Pons (tissue), 1 donor: ENCODE measurements at regions not wholly inside any gene's neighbourhood (a gene's known extent, or its start where the extent isn't known, plus 50 kb on each side); places are given as distances from the start of the nearest gene placed in this dataset.

Experiments used
- DNase-seq: peaks from one replicate; pipeline ENCODE4 v3.0.0-alpha.2; 2016; ENCODE audit warnings: low spot score

DNA sequence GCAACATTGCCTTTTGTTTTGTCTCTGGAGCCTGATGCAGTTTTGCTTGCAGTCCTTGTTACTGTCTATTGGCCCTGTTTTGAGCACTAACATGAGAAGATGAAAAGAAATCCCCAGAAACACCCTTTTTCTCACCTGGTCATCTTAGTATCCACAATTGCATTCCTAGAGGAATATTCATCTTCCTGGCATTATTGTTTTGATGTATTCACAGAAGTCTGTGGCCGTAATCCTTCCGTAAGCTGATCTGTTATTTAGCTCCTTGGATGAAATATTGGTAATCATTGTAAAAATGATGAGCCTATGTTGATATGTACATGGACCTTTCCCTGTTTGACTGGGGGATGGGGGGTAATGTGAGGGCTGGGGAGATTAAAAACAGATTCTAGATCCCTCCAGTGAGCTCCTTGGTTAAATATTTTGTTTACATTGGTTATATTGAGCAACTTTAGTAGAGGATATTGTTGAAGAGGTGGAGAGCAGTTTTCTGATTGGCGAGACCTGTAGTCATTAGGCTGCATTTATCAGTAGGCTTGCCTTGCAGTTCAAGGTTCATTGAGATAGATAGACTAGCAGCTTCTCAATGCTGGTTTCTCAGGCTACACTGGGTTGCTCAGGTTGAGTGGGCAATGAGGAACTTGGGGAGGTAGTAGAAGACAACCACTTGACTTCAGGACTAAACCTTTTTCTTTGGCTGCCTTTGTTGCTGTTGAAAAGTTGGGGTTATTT, 117.5 kb downstream of the MACIR start:
- no peak for DNase-seq

GRCh38 chr5:103375350-103375749, 116.8 kb downstream of the MACIR start:
- DNase-seq, result no peak

GRCh38 chr5:103374473-103374963, 116.0 kb downstream of the MACIR start:
- DNase-seq, result no peak

- DNase-seq, result peak; percentile 31
Observed at GRCh38 chr5:103373597-103374472, 115.3 kb downstream of the MACIR start.

GRCh38 chr5:103371046-103371607, 112.6 kb downstream of the MACIR start:
- DNase-seq, result no peak

DNA sequence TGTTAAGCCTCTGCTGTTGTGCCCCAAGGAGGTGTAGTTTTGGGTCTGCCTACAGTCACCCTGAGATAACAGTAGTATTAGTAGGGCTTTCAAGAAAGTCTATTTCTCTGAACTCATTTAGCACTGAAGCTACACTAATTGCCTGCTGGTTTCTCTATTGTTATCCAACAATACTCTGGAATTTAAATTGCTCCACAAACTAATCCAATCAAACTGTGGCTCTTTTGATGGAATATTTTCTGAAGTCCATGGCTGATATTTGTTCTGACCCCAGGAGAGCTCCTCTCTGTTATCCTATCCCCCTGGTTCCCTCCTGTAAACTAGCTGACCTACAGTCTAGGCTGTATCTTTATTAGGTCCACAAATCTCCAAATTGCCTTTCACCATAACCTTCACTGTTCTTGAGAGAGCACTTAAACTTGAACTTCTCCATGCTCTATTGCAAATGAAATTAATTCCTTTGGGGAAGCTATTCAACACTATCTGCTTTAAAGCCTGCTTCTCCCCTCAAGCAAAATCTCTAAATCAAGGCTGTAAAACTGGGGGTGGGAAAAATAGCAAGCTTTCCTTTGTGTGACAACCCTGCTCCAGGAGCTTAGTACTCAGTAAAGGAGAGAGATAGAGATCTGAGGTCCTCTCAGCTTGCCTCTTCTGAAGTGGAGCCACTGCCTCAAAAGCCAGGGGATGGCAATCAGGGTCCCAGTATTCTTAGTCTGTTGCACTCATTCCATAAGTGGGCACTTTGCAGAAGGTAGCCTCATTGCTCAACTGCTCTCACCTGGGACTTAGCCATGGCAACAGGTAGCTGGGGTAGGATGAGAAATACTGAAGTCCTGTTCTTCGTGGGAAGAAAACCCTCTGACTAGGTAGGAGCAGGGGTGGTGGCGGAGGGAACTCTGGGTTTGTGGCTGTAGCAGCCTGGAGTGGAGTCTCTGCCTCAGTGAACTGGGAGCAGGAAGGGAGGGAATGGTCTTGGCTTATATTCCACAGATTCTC, 110.9 kb downstream of the MACIR start:
- DNase-seq, result no peak

DNA sequence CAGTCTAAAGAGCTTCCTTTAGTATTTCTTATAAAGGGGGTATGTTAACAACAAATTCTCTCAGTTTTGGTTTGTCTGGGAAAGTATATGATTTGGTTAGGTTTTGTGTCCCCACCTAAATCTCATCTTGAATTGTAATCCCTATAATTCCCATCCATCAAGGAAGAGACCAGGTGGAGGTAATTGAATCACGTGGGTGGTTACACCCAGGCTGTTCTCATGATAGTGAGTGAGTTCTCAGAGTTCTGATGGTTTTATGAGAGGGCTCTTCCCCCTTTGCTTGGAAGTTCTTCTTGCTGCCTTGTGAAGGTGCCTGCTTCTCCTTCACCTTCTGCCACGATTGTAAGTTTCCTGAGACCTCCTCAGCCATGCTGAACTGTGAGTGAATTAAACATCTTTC, 109.1 kb downstream of the MACIR start:
- DNase-seq, result no peak

GRCh38 chr5:103366918-103367549, 108.5 kb downstream of the MACIR start:
- no peak for DNase-seq

DNA sequence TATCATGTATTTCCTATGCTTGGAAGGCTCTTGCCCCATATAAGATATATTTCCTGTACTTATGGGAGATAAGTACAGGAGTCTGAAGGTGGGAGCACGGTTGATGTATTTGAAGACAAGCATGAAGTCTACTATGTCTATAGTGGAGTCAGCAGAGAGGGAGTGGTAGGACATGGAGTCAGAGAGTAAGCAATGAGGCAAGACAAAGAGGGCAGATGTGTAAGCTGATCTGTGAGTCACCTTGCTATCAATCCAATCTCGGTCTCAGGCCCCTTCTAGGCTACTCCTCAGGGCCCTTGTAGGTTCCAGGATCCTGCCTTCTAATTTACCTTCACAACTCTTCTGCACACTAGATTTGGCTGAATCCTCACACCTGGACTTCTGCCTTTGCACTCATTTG, 105.5 kb downstream of the MACIR start:
- no peak for DNase-seq

- DNase-seq, result no peak
Observed at GRCh38 chr5:103362211-103362610, 103.6 kb downstream of the MACIR start.

- no peak for DNase-seq
Observed at GRCh38 chr5:103360475-103360874, 101.9 kb downstream of the MACIR start.

GRCh38 chr5:103358305-103358995, 99.9 kb downstream of the MACIR start:
- no peak for DNase-seq

GRCh38 chr5:103357636-103358035, 99.1 kb downstream of the MACIR start:
- DNase-seq, result no peak

GRCh38 chr5:103356350-103357091, 98.0 kb downstream of the MACIR start:
- DNase-seq, result no peak

GRCh38 chr5:103355579-103355978, 97.0 kb downstream of the MACIR start:
- DNase-seq, result no peak

DNA sequence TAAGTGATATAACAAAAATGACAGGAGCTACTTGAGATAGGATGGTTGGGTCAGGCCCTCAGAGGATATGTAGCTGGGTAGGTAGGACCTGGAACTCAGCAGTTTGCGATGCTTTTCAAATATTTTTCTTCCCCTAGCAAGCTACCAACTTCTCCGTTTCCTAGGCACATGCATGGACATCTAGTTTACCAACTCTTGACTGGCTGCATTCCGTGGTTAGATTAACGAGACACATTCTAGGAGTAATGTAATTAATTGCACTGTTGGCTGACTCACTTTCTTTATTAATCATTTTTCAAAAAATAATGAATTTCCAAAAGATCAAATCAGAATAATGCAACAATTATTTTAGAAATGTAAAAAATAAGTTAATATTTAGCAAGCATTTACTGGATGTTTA, 95.9 kb downstream of the MACIR start:
- no peak for DNase-seq

GRCh38 chr5:103353581-103353980, 95.0 kb downstream of the MACIR start:
- no peak for DNase-seq

GRCh38 chr5:103347716-103348423, 89.3 kb downstream of the MACIR start:
- no peak for DNase-seq

GRCh38 chr5:103346162-103346748, 87.7 kb downstream of the MACIR start:
- DNase-seq, result no peak
